ENCODE measurements at regions not wholly inside any gene's neighbourhood (a gene's known extent, or its start where the extent isn't known, plus 50 kb on each side); places are given as distances from the start of the nearest gene placed in this dataset.

DNA sequence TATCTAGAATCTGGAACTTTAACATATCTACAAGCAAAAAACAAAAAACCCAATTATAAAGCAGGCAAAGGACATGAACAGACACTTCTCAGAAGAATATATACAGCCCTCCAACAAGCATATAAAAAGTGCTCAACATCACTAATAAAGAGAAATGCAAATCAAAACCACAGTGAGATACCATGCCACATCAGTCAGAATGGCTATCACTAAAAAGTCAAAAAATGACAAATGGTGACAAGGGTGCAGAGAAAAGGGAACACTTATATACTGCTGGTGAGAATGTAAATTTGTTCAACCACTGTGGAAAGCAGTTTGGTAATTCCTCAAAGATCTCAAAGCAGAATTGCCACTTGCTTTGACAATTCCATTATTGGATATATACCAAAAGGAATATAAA, 215.0 kb upstream of the EYS start:
- FAIRE-seq, result no peak
- no peak for DNase-seq (ENCODE audit: insufficient read length, low spot score)

DNA sequence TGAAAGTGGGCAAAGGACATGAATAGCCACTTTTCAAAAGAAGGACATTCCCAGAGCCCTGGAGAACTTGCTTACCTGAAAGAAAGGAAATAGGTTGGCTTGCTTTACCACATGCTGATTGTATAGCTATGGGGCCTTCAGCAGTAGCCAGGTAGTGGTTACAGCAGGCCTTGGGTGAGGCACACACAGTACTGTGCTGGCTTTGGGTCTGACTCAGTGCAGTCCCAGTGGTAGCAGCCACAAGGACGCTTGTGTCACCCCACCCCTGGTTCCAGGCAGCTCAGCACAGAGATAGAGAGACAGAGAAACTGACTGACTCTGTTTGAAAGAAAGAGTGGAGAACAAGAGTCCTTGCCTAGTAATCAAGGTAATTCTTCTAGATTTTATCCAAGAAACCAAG, 201.0 kb upstream of the EYS start:
- FAIRE-seq (no peak), DNase-seq (ENCODE audit: insufficient read length, low spot score) (no peak)

DNA sequence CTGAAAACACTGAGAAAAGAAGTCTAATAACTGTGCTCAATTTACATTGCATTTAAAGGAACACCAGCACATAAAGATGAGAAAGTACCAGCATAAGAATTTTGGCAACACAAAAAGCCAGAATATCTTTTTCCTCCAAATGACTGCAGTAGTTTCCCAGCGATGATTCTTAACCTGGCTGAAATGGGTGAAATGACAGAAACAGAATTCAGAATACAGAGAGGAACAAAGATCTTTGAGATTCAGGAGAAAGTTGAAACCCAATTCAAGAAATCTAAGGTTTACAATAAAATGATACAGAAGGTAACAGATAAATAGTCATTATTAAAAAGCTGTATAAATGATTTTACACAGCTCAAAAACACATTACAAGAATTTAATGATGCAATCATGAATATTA, 197.0 kb upstream of the EYS start:
- DNase-seq (ENCODE audit: insufficient read length, low spot score), result no peak
- FAIRE-seq, result no peak

DNA sequence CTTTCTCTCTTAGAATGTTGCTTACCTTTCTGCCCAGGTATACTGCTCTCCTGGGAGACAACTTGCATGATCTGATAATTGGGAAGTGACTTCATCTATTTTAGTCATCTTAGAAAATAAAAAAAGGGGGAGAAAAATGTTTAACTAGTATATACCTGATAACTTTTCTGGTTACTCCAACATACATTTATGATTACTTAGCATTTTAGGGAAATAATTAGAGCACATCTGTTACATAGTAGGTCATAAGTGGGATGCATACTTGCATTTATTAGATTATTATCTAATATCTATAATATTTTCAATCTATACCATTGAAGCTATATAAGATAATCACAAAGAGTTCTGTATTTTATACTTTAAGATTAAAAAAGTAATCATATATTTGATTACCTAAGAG, 193.9 kb upstream of the EYS start:
- FAIRE-seq, result no peak
- no peak for DNase-seq (ENCODE audit: insufficient read length, low spot score)

DNA sequence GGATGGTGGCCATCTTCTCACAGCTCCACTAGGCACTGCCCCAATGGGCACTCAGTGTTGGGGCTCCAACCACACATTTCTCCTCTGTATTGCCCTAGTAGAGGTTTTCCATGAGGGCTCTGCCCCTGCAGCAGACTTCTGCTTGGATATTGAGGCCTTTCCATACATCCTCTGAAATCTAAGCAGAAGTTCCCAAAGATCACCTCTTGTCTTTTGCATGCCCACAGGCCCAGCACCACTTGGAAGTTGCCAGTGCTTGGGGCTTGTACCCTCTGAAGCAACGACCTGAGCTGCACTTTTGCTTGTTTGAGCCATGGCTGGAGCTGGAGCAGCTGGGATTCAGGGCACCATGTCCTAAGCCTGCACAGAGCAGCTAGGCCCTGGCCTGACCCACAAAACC, 189.1 kb upstream of the EYS start:
- FAIRE-seq (no peak), DNase-seq (ENCODE audit: insufficient read length, low spot score) (no peak)

DNA sequence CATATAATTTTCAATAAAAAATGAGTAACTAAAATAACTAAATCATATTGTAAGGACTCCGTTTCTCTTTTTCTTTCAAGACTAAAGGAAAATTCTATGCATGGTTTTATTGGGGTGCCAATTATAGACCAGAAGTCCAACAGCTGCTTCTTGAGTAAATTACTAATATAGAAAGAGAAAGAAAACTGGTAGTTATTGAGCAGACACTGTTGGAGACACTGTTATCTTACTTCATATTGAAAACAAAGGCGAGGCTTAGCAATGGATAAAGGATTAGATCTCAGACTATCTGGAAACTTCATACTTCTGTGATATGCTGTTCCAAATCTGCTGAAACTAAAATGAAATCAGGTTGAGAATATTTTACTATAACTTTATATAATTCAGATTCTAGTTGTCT, 169.6 kb upstream of the EYS start:
- DNase-seq (ENCODE audit: insufficient read length, low spot score) (no peak), FAIRE-seq (no peak)

DNA sequence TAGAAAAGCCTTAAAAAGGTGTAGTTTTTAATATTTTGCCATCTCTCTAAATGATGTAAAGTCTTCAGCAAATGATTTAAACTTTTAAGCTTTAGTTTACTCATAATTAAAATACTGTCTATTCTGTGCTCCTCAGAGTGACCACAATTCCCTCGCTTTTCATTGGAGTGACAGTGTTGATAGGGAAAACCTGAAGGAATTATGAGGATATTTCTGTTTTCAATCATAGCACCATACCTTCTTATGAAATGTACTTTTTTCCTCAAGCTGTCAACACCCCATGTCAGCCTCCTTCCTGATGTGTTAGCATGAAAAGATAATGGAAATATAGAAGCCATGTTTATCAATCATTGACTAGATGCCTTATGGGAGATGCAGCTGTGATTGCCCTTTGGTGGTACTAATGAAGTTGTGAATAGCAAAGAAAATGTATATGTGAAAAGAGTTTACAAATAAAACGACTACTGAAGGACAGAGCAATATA, 145.4 kb upstream of the EYS start:
- no peak for FAIRE-seq
- DNase-seq (ENCODE audit: insufficient read length, low spot score), result no peak

DNA sequence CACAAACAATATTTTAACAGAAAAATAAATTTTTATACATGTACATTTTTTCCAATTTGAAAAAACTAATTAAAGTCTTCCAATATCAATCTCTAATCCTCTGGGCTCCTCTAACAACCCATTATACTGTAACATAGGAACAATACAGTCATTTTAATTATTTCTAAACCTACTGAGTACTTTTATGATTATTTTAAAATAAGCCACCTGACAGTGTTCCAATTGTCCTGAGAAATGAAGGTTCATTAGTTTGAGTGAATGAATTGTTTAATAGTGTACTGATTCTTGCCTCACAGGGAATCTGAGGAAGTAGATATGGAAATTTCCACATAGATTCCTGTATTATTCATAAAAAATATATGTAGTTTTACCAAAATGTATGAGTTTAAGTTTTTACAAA, 123.1 kb upstream of the EYS start:
- FAIRE-seq (no peak), DNase-seq (ENCODE audit: insufficient read length, low spot score) (no peak)

DNA sequence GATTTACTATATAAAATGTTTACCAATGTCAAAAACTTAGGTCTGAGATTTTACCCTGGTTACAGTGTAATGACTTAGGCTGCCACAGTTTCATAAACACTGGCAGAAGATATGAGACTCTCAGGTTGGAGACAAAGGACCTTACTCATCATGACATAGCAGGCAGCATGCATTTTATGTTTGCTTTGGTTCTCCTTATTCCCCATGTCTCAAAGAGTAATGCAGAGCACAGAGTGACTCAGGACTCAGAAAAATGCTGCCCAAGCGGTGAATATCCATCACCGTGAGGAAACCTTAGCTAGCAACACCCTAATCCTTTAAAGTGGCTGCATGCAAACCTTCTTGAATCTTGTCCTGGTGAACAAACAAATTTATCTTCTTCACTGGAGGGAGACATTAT, 112.1 kb upstream of the EYS start:
- DNase-seq (ENCODE audit: insufficient read length, low spot score), result no peak
- no peak for FAIRE-seq

DNA sequence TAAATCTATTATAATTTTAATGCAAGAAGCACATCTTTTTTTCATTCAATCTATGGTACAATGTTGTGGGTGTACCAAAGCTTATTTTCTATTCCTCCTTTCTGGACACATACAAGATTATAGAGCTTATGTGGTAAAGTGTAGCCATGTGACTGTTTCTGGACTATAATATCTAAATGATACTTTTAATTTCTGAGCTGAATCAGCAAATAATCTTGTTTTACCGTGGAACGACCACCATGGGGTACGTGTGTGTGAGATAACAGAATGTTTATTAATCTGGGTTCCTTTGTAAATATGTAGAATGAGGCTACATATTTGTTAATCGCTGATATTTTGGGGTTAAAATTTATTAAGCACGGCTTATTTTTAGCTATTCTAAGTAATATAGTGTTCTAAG, 111.5 kb upstream of the EYS start:
- DNase-seq (ENCODE audit: insufficient read length, low spot score), result no peak
- no peak for FAIRE-seq

DNA sequence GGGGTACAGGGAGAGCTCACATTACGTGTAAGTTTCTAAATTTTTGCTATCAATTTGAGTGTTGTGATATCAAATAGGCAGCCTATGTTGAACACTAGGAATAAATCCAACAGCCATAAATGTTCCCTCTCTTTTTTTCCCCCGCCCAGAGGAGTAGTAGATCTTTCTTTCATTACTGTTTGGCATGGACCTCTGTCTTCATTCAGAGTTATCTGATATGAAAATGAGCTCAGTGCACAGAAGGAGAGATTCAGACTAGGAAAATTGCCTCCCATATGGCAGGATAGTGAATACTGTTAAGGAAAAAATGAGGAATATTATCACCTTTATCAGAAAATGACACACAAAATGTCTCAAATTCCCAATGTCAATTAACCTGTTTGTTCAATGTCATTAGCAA, 110.0 kb upstream of the EYS start:
- DNase-seq (ENCODE audit: insufficient read length, low spot score) (no peak), FAIRE-seq (no peak)

DNA sequence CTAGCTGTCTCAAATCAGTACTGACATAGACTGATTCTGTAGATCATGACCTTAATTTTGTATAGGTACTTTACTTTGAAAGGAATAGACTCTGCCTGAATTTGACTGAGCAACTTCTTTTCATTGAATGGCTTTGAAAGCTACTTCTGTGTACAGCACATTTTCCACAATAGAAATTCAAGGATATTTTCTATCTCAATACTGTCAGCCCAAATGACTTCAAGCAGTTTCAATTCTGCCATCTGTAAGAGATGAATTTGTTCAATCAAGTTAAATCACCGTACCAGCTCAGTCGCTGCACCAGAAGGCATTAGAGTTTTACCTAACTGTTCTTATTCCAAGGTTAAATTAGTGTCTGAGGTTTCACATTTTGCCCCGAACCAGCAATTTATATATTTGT, 107.0 kb upstream of the EYS start:
- DNase-seq (ENCODE audit: insufficient read length, low spot score), result no peak
- no peak for FAIRE-seq

DNA sequence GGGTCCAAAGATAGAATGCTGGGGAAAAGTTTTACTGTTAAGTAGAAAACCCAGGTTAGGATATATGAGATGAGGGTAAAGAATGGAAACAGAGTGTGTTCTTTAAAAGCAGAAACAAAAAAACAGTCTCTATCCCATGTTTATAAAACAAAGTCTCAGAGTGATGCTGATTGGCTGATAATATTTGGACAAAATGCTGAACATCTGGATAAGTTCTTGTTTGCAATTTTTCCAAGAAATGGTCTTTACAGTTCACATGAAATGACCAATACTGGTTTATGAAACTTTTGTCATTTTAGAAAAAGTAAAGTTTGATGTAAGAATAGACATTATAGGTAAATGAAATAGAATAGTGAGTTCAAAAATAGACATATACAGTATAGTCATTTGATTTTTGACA, 96.2 kb upstream of the EYS start:
- DNase-seq (ENCODE audit: insufficient read length, low spot score), result no peak
- FAIRE-seq, result no peak

DNA sequence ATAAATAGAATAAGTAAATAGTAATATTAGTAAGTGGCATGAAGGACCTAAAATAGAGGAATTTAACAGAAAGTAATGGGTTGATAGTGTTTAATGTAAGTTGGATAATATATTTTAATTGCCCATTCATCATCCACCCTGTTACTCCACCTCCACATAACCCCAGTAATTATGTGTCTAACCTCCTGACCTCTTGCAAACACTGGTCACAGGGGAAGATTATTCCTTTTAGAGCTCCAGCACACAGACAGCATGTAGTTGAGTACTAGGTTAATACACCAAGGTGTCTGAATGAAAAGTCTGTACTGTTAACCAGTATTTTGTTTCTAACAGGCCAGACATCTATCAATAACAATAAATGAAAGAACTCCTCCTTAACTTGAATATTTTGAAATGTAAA, 92.4 kb upstream of the EYS start:
- no peak for DNase-seq (ENCODE audit: insufficient read length, low spot score)
- no peak for FAIRE-seq

DNA sequence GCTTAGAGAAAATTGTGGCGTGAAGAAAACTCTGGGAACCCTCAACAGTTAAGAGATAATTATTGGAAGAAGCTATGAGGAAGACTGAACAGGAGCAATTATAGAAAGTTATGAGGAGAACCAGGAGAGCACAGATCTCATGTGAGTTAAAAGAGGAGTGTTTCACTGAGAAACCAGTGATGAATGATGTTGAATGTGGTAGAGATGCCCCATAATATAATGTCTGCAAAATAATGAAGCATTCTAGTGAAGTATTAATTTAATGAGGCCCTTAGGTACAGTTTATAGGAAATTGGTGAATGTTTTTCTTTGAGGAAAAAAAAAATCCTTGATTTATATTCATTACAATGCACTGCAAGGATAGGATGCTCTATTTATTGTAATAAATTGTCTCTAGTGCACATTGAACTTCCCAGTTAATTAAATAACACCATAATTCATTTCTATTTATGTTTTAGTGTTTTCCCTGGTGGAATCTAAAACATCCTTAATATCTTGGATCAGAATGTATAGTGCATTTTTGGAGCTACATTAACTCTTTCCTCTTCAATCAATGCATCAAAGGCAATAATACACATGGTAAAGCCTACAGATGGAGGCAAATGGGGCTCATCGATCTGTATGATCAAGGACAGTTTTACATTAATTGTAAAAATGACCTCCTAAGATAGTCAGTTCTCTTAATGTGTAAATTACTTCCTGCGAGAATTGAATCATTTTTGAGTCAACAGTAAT, 91.4 kb upstream of the EYS start:
- no peak for FAIRE-seq
- no peak for DNase-seq (ENCODE audit: insufficient read length, low spot score)

DNA sequence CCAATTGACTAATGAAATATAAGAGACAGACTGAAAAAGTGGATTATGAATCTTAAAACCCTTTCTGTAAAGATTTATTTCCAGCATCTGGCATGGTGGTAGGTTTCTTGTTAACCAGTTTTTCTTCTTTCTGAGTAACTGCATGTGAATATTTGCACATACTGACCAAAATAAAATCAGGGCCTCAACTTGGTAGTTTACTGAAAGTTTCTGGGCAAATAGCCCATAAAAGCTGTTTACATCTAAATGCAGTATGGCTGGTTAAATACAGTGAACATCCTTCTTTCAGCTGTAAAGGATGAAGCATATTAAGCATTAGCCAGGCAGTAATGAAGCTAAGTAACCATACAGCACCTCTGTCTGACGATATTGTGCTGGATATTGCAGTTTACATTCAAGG, 83.6 kb upstream of the EYS start:
- FAIRE-seq (no peak), DNase-seq (ENCODE audit: insufficient read length, low spot score) (no peak)

DNA sequence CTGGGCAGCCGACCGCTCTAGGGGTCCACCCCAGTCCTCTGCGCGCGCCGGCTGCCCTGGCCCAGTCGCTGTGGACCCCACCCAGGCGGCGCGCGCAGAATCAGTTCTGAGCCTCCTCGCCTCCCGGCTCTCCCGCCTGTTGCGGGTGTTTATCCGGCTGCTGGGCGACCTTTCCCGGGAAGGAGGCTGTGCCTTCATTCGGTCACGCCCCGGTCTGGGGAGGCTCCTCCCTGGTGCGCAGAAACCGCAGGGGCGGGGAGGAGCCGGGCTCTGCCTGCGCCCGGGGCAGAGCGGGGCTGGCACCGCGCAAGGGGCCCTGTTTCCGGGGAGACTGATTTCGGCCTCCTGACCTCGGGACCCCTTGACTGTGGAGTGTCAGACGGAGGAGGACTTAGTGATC, 80.8 kb upstream of the EYS start:
- FAIRE-seq (no peak), DNase-seq (ENCODE audit: insufficient read length, low spot score) (no peak)

DNA sequence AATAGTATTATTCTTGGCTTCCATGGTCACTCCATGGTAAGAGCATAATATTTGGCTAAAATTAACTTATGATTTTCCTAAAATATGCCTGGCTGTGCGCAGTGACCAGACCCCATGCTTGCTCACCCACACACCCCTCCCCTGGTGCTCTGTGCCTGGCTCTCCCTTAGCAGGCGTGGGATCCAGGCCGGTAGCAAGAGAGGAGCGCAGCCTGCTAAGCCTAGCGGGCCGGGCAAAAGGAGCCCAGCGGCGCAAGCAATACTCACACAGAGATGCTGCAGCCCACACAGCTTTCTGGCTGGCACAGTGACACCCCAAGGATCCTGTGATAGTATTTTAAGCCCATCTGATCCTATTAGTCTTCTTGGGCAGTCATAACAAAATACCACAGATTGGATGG, 79.8 kb upstream of the EYS start:
- FAIRE-seq (no peak), DNase-seq (ENCODE audit: insufficient read length, low spot score) (no peak)

DNA sequence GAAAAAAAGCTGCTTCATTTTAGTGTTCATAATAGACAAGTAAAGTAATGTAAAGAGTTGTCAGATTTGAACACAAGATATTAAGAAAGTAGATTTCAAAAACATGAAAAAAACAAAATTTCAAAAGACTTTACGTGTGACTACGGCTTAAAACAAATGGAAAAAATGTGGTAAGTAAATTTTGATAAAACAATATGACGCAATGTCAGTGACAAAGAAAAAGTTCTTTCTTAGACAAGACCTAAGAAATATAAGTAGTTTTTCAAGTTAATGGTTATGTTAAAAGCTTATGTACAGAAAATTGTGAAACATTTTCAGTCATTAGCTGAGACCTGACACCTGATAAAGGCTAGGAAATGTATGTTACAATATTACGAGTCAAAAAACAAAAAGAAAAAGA, 73.7 kb upstream of the EYS start:
- no peak for FAIRE-seq
- DNase-seq (ENCODE audit: insufficient read length, low spot score), result no peak

DNA sequence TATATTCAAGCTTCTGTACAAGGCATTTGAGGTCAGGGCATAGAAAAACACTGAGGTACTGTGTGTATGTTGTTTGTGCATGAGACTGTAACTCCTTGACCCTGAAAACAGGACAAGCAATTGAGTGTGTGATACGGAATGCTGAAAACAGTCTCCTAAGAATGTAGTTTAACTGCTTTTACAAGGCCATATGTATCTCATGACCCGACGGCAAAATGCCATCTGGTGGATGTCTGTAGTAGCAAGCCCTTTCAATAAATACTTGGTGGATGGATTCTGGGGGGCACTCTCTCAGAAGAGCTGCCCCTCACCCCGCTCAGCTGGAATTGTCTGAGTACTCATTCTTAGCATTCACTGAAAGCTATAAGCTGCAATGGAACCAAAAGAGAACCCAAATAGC, 69.3 kb upstream of the EYS start:
- DNase-seq (ENCODE audit: insufficient read length, low spot score) (no peak), FAIRE-seq (no peak)

DNA sequence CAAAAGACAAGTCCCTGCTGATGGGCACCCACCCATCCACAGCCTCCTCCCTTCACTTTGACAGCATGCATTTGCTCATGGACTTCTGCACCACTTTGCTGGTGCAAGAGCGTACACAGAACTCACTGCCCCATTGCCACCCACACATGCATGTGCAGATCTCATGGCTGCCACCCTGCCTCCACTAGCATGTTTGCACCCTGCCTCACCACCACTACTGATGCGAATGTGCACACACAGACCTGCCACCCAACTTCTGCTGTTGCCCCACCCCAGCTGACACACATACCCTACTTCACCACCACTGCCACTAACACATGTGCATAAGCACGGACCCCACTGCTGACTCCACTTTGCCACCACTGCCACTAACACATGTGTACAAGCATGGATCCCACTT, 64.9 kb upstream of the EYS start:
- no peak for DNase-seq (ENCODE audit: insufficient read length, low spot score)
- no peak for FAIRE-seq

DNA sequence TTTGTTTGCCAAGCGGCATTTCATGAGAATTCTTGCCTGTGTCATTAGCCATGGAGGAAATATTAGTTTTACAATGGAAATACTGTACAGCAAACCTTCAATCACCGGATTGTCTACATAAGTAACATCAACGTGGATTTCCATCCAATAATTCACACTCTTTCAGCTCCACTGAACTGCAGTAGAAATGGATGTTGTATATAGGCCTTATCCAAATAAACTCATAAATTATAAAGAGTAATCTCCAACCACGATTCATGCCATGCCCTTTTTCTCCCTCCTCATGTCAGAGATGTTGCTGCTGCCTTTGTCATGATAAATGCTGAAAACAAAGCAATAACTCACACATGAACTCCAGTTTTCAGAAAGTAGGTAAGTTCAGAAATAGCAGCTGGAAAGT, 54.9 kb upstream of the EYS start:
- no peak for FAIRE-seq
- DNase-seq (ENCODE audit: insufficient read length, low spot score), result no peak

DNA sequence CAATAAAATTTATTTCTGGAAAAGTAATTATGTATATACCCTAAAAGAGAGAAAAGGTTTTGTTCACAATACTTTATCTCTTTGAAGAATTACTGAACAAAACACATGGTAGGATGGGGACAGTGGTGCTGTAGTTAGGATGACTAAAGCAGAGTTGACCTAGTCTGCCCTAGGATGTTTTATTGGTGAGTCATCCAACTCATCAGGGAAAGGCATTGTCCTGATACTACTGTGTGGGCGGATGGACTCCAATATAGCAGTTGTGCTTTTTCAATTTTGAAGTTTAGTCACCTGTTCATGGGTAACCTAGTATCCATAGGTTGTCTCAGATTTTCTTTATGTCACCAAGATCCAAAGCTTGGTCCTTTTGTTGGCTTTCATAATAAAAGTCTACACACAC, 53.3 kb upstream of the EYS start:
- no peak for FAIRE-seq

More for the DNA sequence above, 53.3 kb upstream of the EYS start:
- no peak for DNase-seq (ENCODE audit: insufficient read length, low spot score)
